Natural killer cell (primary cell): ENCODE measurements at regions not wholly inside any gene's neighbourhood (a gene's known extent, or its start where the extent isn't known, plus 50 kb on each side); places are given as distances from the start of the nearest gene placed in this dataset.

Experiments used
- ATAC-seq, 3 donors: fragments of 150-1000 bp in 2 of 3; fragments of 200-7000 bp in 1 of 3; cut with Tn5 transposase; 1 replicate in 1 of 3; 2 replicates in 2 of 3; pipeline ENCODE4 v1.10.0; 2021; ENCODE audit warnings: mild to moderate bottlenecking in 2 of 3, moderate library complexity in 2 of 3
- DNase-seq, 2 donors: peaks; one replicate each; pipeline versions ENCODE4 v3.0.0 to v3.0.0-alpha.2; 2013 to 2021; ENCODE audit warnings: mixed read lengths in 1 of 2
- H3K27ac ChIP-seq: one replicate; pipeline ENCODE4 v1.5.1; 2013; ENCODE audit warnings: mild to moderate bottlenecking, low read length
- H3K27me3 ChIP-seq: one replicate; pipeline ENCODE4 v1.6.1; 2013; ENCODE audit warnings: low read length; ENCODE audit not compliant: control insufficient read depth, insufficient read depth
- H3K36me3 ChIP-seq: one replicate; pipeline ENCODE4 v1.6.1; 2013; ENCODE audit warnings: low read length; ENCODE audit not compliant: control insufficient read depth, insufficient read depth
- H3K4me1 ChIP-seq: one replicate; pipeline ENCODE4 v1.6.1; 2013; ENCODE audit warnings: low read length; ENCODE audit not compliant: control insufficient read depth, insufficient read depth
- H3K4me3 ChIP-seq: one replicate; pipeline ENCODE4 v1.5.1; 2013; ENCODE audit warnings: low read length
- H3K9me3 ChIP-seq: one replicate; pipeline ENCODE4 v1.6.1; 2013; ENCODE audit warnings: low read length; ENCODE audit not compliant: control insufficient read depth, insufficient read depth
- H3K27ac Mint-ChIP-seq, 2 donors: one replicate each; pipeline ENCODE4 v1.8.0; 2022; ENCODE audit warnings: mild to moderate bottlenecking in 2 of 2, mixed read lengths in 2 of 2, moderate library complexity in 1 of 2
- H3K27me3 Mint-ChIP-seq, 2 donors: one replicate each; pipeline ENCODE4 v1.8.0; 2022; ENCODE audit warnings: low read depth in 2 of 2, mixed read lengths in 2 of 2
- H3K36me3 Mint-ChIP-seq: one replicate; pipeline ENCODE4 v1.8.0; 2022; ENCODE audit warnings: mixed read lengths
- H3K4me1 Mint-ChIP-seq, 2 donors: one replicate each; pipeline ENCODE4 v1.8.0; 2022; ENCODE audit warnings: mixed read lengths in 2 of 2
- H3K4me3 Mint-ChIP-seq: one replicate; pipeline ENCODE4 v1.8.0; 2022; ENCODE audit warnings: mild to moderate bottlenecking, moderate library complexity, mixed read lengths
- H3K9me3 Mint-ChIP-seq, 2 donors: one replicate each; pipeline ENCODE4 v1.8.0; 2022; ENCODE audit warnings: mixed read lengths in 2 of 2
- CTCF ChIP-seq: fragments of 200-600 bp; IDR thresholded peaks from one replicate; pipeline ENCODE4 v1.8.0; 2022; ENCODE audit warnings: antibody characterized with exemption
- WGBS: methylation state at CpG from one replicate; pipeline ENCODE4 v1.1.7; 2013; ENCODE audit warnings: missing lambda C conversion rate; ENCODE audit not compliant: insufficient coverage; 5-methylcytosine and 5-hydroxymethylcytosine counted together
- intact Hi-C: fragments of 100-400 bp; cut with micrococcal nuclease; formaldehyde crosslinking; loops from one replicate; pipeline ENCODE4 v1.14.2; 2022

- Mint-ChIP-seq H3K9me3 (peaks cover 7 to 20% of the 10 kb centered on the region in 2 donors), H3K27me3 (no peaks in the 10 kb centered on the region), H3K4me1 (no peaks in the 10 kb centered on the region), H3K27ac (no peak overlapping the region), H3K4me3 (no peak overlapping the region), H3K36me3 (no peaks in the 10 kb centered on the region)
- H3K36me3 ChIP-seq: no peaks in the 10 kb centered on the region
- intact Hi-C loops: no loop called here
- H3K9me3 ChIP-seq: no peaks in the 10 kb centered on the region
- H3K4me3 ChIP-seq: no peak overlapping the region
- ATAC-seq: no peak
- H3K27me3 ChIP-seq: no peaks in the 10 kb centered on the region
- no peak for DNase-seq
- H3K27ac ChIP-seq: no peak overlapping the region
- WGBS: no CpG with 5 or more reads among the region's 1 CpG
- TF ChIP-seq CTCF: no peak
- H3K4me1 ChIP-seq: no peaks in the 10 kb centered on the region
Measured at GRCh38 chr6:113288409-113288808, 568.7 kb upstream of the MARCKS start.

GRCh38 chr6:113289166-113289565 lies 568.0 kb upstream of the MARCKS start:
- no peak for TF ChIP-seq CTCF
- Mint-ChIP-seq H3K27me3 (no peaks in the 10 kb centered on the region), H3K9me3 (peaks cover 4 to 19% of the 10 kb centered on the region in 2 donors), H3K4me1 (no peaks in the 10 kb centered on the region), H3K27ac (no peak overlapping the region), H3K36me3 (no peaks in the 10 kb centered on the region), H3K4me3 (no peak overlapping the region)
- Histone ChIP-seq H3K9me3 (no peaks in the 10 kb centered on the region), H3K27me3 (no peaks in the 10 kb centered on the region), H3K4me3 (no peak overlapping the region), H3K27ac (no peak overlapping the region), H3K4me1 (no peaks in the 10 kb centered on the region), H3K36me3 (no peaks in the 10 kb centered on the region)
- WGBS: 88% methylated on average over 5 of the region's 6 CpGs
- DNase-seq (no peak), ATAC-seq (no peak)
- intact Hi-C loops: no loop called here

- no peaks in the 10 kb centered on the region for H3K9me3 ChIP-seq
- Mint-ChIP-seq H3K27me3 (no peaks in the 10 kb centered on the region), H3K36me3 (no peaks in the 10 kb centered on the region), H3K4me1 (no peaks in the 10 kb centered on the region), H3K4me3 (no peak overlapping the region), H3K27ac (no peak overlapping the region), H3K9me3 (peaks cover 4 to 12% of the 10 kb centered on the region in 2 donors)
- no peak overlapping the region for H3K27ac ChIP-seq
- intact Hi-C loops: no loop called here
- DNase-seq (no peak), ATAC-seq (no peak)
- H3K4me3 ChIP-seq: no peak overlapping the region
- WGBS: 75% methylated on average over 1 of the region's 1 CpG
- no peaks in the 10 kb centered on the region for H3K36me3 ChIP-seq
- no peak for TF ChIP-seq CTCF
- H3K27me3 ChIP-seq: no peaks in the 10 kb centered on the region
- H3K4me1 ChIP-seq: no peaks in the 10 kb centered on the region
Measured at GRCh38 chr6:113290684-113291083, 566.5 kb upstream of the MARCKS start.

GRCh38 chr6:113291751-113292445 lies 565.2 kb upstream of the MARCKS start:
- no peak overlapping the region for H3K27ac ChIP-seq
- no peaks in the 10 kb centered on the region for H3K36me3 ChIP-seq
- peaks cover 4 to 8% of the 10 kb centered on the region in 2 donors for H3K9me3 Mint-ChIP-seq
- ATAC-seq: no peak
- H3K36me3 Mint-ChIP-seq: no peaks in the 10 kb centered on the region
- H3K4me1 ChIP-seq: no peaks in the 10 kb centered on the region
- H3K27me3 Mint-ChIP-seq: no peaks in the 10 kb centered on the region
- no peak for TF ChIP-seq CTCF
- H3K9me3 ChIP-seq: no peaks in the 10 kb centered on the region
- H3K4me1 Mint-ChIP-seq: no peaks in the 10 kb centered on the region
- intact Hi-C loops: no loop called here
- WGBS: 86% methylated on average over 4 of the region's 4 CpGs
- no peak for DNase-seq
- H3K4me3 ChIP-seq: no peak overlapping the region
- no peak overlapping the region for H3K27ac Mint-ChIP-seq
- no peak overlapping the region for H3K4me3 Mint-ChIP-seq
- H3K27me3 ChIP-seq: no peaks in the 10 kb centered on the region
